ENCODE measurements at regions not wholly inside any gene's neighbourhood (a gene's known extent, or its start where the extent isn't known, plus 50 kb on each side); places are given as distances from the start of the nearest gene placed in this dataset.

DNA sequence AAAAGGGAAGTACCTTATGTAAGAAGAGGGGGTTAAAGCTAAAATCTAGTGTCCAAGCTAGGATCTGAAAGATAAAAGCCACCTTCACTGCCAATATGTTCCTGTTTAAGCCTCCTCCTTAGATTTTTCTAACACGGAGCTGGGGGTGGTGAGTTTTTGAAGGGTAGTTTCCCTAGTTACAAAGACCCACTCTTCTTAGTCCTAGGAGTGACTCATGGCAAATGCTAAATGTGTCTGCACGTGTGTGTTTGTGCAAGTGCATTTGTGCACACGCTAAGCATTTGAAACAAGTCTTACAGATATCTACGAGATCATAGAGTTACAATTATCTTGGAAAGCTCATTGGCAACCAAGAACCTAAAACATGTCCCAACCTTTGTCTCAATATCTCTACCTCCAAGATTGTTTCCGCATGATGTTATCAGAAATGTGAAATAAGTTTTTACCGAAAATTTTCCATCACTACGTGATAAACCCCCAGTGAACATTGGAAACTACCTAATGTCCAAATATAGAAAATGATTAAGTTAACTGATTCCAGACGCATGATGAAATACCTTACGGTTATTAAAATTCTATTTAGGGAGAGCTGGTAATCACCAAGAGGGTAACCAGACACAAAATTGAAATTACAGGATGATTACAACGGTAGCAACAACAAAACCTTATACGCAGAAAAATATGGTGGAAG is 78.0 kb upstream of the HRH2 start:
- DNase-seq, result peak; percentile 20

DNA sequence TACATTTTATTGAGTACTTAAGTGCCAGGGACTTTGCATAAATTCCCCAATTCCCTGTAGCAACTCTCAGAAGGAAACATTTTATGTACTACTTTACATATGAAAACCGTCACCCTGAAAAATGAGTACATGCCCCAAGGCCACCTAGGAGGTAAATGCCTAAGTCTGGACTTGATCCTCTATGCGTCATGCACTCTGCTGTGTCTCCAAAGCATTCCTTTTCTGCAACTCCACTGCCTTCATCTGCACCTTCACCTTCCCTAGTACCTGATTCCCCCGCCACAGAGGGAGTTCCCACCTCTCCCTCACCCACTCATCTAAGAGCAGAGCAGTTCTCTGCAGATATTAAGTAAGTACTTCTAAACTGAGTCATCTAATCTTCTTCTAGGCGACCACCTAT is 75.2 kb upstream of the HRH2 start:
- no peak for DNase-seq

DNA sequence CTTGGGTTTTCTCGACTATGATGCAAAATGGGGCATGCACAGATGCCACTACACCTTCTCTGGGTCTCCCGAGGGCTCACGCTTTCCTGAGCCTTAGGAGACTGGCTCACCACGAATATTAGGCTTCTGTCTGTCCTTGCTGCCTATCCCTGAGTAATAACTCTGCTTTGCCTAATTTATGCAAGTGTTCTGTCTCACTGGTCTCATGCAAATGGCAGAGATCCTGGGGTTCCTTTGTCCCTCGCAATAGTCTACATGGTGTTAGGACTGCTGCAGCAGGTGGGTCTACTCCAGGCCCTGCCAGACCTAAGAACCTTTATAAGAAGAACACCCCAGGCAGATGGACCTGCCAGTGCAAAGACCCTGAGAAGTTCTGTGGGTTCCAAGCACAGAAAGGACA is 72.3 kb upstream of the HRH2 start:
- DNase-seq, result no peak

DNA sequence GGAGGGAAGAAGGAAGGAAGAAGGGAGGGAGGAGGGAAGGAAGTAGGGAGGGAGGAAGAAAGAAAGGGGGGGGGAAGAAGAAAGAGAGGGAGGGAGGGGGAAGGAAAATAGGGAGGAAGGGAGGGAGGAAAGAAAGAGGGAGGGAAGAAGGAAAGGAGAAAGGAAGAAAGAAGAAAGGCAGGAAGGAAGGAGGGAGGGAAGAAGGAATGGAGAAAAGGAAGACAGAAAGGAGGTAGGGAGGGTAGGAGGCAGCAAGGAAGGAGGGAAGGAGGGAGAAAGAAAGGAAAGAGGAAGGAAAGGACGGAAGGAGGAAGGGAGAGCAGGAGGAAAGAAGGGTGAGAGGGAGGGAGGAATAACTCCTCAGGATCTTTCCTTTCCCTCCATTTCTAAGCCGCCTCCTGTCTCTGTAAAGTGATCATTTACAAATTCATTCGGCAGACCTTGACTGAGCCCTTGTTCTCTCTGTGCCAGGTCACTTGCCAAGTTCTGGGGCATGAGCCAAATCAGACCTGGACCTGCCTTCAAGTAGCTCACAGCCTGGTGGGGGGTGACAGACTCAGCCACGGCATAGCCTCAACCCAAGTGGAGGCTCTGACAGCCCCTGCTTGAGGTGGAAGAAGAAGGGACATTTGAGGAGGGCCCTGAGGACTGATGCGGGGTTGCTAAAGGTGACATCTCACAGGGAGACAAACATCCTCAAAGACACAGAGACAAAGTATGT is 69.0 kb upstream of the HRH2 start:
- no peak for DNase-seq

DNA sequence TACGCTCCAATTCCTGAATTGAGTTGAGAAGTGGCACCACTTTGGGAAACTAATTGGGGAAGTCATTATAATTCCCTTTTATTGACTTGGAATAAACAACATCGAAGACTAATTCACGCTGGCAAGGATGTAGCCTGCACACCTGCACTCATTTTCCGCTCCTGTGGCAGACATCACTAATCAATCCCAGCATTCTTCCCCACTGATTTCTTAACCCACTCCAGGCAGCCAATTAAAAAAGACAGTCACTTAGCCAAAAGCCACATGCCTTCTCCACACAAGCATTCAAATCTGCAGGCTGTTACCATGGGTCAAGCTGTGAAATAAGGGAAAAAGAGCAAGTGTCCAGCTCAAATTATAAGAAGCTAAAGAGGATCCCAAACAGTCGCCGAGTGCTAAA is 68.2 kb upstream of the HRH2 start:
- DNase-seq, result no peak

DNA sequence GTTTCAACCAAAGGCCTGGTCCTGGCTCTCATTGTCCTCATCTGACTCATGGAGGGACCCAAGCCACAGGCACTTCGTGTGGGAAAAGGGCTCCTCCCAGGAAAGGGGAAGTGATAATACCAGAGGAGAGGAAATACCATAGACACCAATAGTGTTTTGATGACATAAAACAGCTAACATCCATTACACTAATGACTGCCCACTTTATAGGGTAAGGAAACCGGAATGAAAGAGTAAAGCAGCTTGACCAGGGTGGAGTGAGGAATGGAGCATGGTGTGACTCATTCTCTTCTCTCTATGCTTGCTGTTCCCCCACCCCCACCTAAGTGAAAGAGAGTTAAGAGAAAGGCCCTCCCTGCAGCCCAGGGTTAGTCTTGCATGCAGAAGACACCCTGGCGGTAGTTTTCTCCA is 67.4 kb upstream of the HRH2 start:
- no peak for DNase-seq

DNA sequence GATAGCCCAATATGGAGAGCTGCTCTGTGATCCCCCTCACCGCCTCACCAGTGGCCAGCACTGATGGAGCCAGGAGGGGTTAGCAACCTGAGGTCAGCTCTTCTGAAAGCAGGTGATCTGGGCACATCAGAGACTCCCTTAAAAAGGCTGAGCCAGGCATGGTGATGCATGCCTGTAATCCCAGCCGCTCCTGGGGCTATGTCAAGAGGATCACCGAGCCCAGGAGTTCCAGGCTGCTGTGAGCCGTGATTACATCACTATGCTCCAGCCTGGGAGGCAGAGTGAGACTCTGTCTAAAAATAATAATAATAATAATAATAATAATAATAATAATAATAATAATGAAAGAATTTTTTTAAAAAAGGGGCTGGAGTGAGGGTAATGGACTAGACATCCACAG is 66.6 kb upstream of the HRH2 start:
- DNase-seq, result no peak

DNA sequence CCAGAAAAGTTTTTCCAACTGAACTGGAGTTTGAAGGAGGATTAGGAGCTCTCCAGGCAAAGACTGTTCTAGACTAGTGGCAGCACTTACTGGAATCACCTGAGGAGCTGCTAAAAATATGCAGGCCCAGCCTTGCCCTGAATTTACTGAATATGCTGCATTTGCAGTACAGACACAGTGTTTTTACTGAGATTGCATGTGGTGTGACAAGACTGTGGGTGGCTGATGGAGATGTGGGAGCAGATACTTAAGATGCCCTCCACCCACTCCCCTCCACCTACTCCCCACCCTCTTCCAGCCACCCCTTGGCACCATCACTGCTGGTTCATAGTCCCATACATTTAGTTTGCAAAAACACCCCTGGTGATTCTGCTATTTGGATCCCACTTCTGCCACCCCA is 64.1 kb upstream of the HRH2 start:
- no peak for DNase-seq

DNA sequence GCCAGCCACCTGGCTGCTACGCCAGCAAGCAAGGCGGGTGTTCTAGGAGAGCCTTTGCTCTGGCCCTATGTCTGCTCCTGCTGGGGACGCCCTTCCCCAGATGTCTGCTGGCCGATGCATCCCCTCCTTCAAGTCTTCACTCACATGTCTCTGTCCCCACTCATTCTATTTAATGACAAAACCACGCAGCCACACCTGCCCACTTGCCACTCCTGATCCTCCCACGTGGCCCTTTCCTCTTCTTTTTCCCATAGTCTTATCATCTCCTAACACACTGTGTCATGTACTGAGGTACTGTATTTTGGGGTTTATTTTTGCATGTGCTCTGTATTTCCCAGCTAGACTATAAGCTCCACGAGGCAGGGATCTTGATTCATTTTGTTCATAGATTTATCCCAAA is 62.0 kb upstream of the HRH2 start:
- no peak for DNase-seq

DNA sequence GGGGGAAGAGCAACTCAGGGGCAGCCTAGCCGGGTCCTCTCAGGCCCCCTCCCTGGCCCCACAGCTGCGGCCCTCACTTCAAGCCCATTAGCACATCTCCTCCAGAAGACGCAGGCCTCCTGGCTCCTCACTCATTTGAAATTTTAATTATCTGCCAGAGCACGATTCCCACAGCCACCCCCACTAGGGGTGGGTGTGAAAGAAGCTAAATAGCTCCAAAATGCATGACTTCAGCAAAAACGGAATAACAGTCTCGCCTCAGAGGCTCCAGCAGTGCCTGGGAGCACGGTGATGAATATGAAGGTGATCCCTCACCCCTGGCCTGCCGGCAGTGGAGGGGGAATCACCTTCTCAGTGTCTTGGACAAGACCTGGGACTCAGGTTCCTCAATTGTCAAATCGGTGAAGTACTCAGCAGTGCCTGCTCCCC is 61.1 kb upstream of the HRH2 start:
- no peak for DNase-seq

DNA sequence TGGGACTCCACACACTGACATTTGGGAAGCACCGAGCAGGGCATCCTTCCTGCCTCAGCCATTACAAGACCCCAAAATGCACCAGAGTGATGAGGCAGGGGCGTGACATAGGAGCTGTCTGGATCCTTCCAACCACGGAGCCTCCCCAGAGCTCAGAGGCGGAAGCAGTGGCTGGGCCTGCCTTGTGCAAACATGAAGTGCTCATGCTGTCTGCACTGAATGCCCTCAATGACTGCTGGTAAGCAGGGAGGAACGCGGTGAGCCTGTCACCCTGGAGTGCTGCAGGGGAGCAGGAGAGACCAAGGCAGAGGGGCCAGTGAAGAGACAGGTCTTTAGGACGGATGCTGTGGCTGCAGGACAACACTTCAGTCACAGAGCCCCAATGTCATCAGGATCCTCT is 60.2 kb upstream of the HRH2 start:
- DNase-seq, result no peak

DNA sequence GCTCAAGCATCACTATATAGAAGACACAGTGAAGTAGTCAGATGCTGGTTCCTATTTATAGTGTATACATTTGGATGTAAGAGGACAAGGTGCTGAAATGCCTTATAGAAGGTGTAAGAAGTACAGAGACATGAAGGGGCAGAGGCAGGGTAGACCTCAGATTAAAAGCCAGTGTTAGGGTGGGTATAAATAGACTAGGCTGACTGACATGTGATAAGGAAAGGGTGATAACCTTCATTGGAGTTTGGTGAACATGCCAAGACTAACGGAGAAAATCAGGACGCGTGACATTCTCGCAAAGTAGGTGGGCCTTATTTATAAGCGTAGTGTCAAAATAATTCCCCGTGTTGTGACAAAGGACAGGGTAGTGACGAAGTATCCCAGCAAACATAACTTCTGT is 59.1 kb upstream of the HRH2 start:
- no peak for DNase-seq

DNA sequence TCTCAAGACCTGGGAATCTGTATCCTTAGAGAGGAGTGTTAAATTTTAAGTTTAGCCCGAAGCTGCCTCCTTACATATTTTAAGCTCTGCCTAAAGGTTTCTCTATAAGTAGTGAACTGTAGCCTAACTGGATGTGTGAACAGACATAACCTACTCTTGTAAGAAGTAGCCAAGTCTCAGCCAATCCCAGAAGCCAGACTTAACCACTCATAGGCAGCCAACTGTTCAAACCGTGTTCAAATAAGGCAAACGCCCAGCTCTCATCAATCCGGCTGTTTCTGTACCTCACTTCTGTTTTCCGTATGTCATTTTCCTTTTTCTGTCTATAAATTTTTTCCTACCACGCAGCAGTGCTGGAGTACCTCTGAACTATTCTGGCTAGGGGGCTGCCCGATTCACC is 58.7 kb upstream of the HRH2 start:
- no peak for DNase-seq

DNA sequence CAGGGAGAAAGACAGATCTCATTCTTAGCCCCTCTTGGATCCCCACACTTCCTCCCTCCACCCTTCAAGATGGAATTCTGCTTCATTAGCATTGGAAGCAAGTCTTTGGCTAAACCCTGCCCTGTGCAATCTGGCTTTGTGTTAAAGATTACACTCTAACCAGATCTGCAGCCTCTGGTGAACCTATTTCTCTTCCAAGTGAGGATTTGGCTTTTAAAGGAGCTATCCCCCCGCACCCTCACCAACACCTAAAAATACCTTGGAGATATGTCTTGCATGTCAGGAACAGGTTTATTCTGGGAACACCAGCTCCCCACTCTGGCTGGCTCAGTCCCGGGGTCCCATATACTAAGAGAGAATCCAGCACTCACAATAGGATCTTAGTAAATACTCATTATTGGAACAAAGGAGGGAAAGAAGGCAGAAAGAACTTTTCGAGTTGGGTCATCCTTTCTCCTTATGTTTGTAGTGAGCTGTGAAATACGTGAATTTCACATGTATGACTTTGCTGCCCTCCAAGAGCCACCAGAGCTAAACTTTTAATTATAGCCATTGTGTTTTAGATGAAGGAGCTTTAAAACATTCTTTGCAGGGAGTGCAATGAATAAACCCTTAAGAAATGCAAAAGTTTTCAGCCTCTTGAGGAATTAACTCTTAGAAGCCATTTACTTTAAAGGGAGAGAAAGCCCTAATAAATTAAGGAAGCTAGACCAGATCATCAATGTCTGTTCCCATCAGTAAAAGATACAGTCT is 53.7 kb upstream of the HRH2 start:
- no peak for DNase-seq

DNA sequence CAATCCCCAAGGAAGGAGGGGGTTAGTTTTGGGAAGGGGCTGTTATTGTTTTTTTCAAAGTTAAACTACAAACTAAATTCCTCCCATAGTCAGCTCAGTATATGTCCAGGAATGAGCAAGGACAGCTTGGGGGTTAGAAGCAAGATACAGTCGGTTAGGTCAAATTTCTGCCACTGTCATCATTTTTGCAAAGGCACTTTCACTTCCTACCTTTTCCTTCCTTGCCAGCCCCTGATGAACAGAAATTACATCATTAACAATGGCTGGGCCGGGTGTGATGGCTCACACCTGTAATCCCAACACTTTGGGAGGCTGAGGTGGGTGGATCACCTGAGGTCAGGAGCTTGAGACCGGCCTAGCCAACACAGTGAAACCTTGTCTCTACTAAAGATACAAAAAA is 51.5 kb upstream of the HRH2 start:
- no peak for DNase-seq
